ENCODE measurements at regions not wholly inside any gene's neighbourhood (a gene's known extent, or its start where the extent isn't known, plus 50 kb on each side); places are given as distances from the start of the nearest gene placed in this dataset.
"Not testable (repeated sequence)": the region's sequence is repeated elsewhere in the genome, so short reads cannot be mapped to it uniquely, and the experiment has no call there.

GRCh38 chr10:30765616-30766015, 136.1 kb upstream of the LYZL2 start:
- DNase-seq (ENCODE audit: extremely low spot score, insufficient read length, low read depth) = no peak
- FAIRE-seq = no peak

GRCh38 chr10:30765022-30765615, 135.6 kb upstream of the LYZL2 start:
- FAIRE-seq = no peak
- no peak for DNase-seq (ENCODE audit: extremely low spot score, insufficient read length, low read depth)

GRCh38 chr10:30763918-30764317, 134.4 kb upstream of the LYZL2 start:
- no peak for DNase-seq (ENCODE audit: extremely low spot score, insufficient read length, low read depth)
- peak; percentile 60 for FAIRE-seq

- no peak for DNase-seq (ENCODE audit: extremely low spot score, insufficient read length, low read depth)
- peak; percentile 50 for FAIRE-seq
Observed at GRCh38 chr10:30762620-30763019, 133.1 kb upstream of the LYZL2 start.

- DNase-seq (ENCODE audit: extremely low spot score, insufficient read length, low read depth) (no peak), FAIRE-seq (peak; percentile 83)
Observed at GRCh38 chr10:30759423-30759822, 129.9 kb upstream of the LYZL2 start.

GRCh38 chr10:30758338-30758737, 128.8 kb upstream of the LYZL2 start:
- no peak for FAIRE-seq
- DNase-seq (ENCODE audit: extremely low spot score, insufficient read length, low read depth) = no peak

- no peak for FAIRE-seq
Observed at GRCh38 chr10:30756896-30757295, 127.3 kb upstream of the LYZL2 start.

GRCh38 chr10:30756151-30756550, 126.6 kb upstream of the LYZL2 start:
- FAIRE-seq (no peak), DNase-seq (ENCODE audit: extremely low spot score, insufficient read length, low read depth) (no peak)

More at GRCh38 chr10:30756896-30757295, 127.3 kb upstream of the LYZL2 start:
- DNase-seq (ENCODE audit: extremely low spot score, insufficient read length, low read depth) = no peak

- DNase-seq (ENCODE audit: extremely low spot score, insufficient read length, low read depth) (no peak), FAIRE-seq (no peak)
Observed at GRCh38 chr10:30755441-30755953, 125.9 kb upstream of the LYZL2 start.

- no peak for DNase-seq (ENCODE audit: extremely low spot score, insufficient read length, low read depth)
- no peak for FAIRE-seq
Observed at GRCh38 chr10:30752481-30752881, 122.9 kb upstream of the LYZL2 start.

- no peak for DNase-seq (ENCODE audit: extremely low spot score, insufficient read length, low read depth)
Observed at GRCh38 chr10:30751678-30752331, 122.3 kb upstream of the LYZL2 start.

GRCh38 chr10:30750971-30751677, 121.6 kb upstream of the LYZL2 start:
- FAIRE-seq (peak; percentile 95), DNase-seq (ENCODE audit: extremely low spot score, insufficient read length, low read depth) (no peak)

More at GRCh38 chr10:30751678-30752331, 122.3 kb upstream of the LYZL2 start:
- peak; percentile 31 for FAIRE-seq

GRCh38 chr10:30749385-30749784, 119.8 kb upstream of the LYZL2 start:
- FAIRE-seq = no peak
- no peak for DNase-seq (ENCODE audit: extremely low spot score, insufficient read length, low read depth)

- FAIRE-seq = no peak
- DNase-seq (ENCODE audit: extremely low spot score, insufficient read length, low read depth) = no peak
Observed at GRCh38 chr10:30748152-30748973, 118.8 kb upstream of the LYZL2 start.

- peak; percentile 9 for FAIRE-seq
Observed at GRCh38 chr10:30747633-30748032, 118.1 kb upstream of the LYZL2 start.

GRCh38 chr10:30745953-30746352, 116.4 kb upstream of the LYZL2 start:
- FAIRE-seq = no peak
- DNase-seq (ENCODE audit: extremely low spot score, insufficient read length, low read depth) = no peak

More at GRCh38 chr10:30747633-30748032, 118.1 kb upstream of the LYZL2 start:
- no peak for DNase-seq (ENCODE audit: extremely low spot score, insufficient read length, low read depth)

- FAIRE-seq (no peak), DNase-seq (ENCODE audit: extremely low spot score, insufficient read length, low read depth) (no peak)
Observed at GRCh38 chr10:30744106-30744505, 114.6 kb upstream of the LYZL2 start.

- no peak for FAIRE-seq
- no peak for DNase-seq (ENCODE audit: extremely low spot score, insufficient read length, low read depth)
Observed at GRCh38 chr10:30743586-30743985, 114.0 kb upstream of the LYZL2 start.

GRCh38 chr10:30742471-30742870, 112.9 kb upstream of the LYZL2 start:
- DNase-seq (ENCODE audit: extremely low spot score, insufficient read length, low read depth) = no peak
- peak; percentile 87 for FAIRE-seq

- FAIRE-seq; DNase-seq (ENCODE audit: extremely low spot score, insufficient read length, low read depth): not testable (repeated sequence)
Observed at GRCh38 chr10:30740774-30741173, 111.2 kb upstream of the LYZL2 start.

All from GM18507 (cell line).